H9 (cell line): ENCODE measurements at regions not wholly inside any gene's neighbourhood (a gene's known extent, or its start where the extent isn't known, plus 50 kb on each side); places are given as distances from the start of the nearest gene placed in this dataset.

ENCODE experiments used
- DNase-seq: peaks from one replicate; pipeline ENCODE4 v3.0.0-alpha.2; 2017
- H2AFZ ChIP-seq: one replicate; pipeline ENCODE4 v1.6.1; 2013; ENCODE audit warnings: mild to moderate bottlenecking, low read length, control low read depth, moderate library complexity
- H2AK5ac ChIP-seq: 2 replicates; pipeline ENCODE4 v1.6.1; 2013; ENCODE audit warnings: low read length, control low read depth, mixed read lengths; ENCODE audit not compliant: insufficient read length
- H2BK120ac ChIP-seq: one replicate; pipeline ENCODE4 v1.6.1; 2013; ENCODE audit warnings: low read depth, mild to moderate bottlenecking, low read length, control low read depth, inconsistent platforms; ENCODE audit not compliant: poor library complexity, severe bottlenecking
- H2BK12ac ChIP-seq: 2 replicates; pipeline ENCODE4 v1.6.1; 2013; ENCODE audit warnings: low read length, control low read depth, mixed read lengths, low read depth; ENCODE audit not compliant: insufficient read length
- H2BK15ac ChIP-seq: 2 replicates; pipeline ENCODE4 v1.6.1; 2013; ENCODE audit warnings: low read depth, low read length, control low read depth
- H2BK20ac ChIP-seq: one replicate; pipeline ENCODE4 v1.6.1; 2013; ENCODE audit warnings: low read depth, mild to moderate bottlenecking, low read length, control low read depth, inconsistent platforms; ENCODE audit not compliant: poor library complexity, severe bottlenecking
- H2BK5ac ChIP-seq: 2 replicates; pipeline ENCODE4 v1.6.1; 2013; ENCODE audit warnings: low read length, control low read depth, mixed read lengths; ENCODE audit not compliant: insufficient read length
- H3K14ac ChIP-seq: 2 replicates; pipeline ENCODE4 v1.6.1; 2013; ENCODE audit warnings: low read length, control low read depth; ENCODE audit not compliant: insufficient read depth
- H3K18ac ChIP-seq: 2 replicates; pipeline ENCODE4 v1.6.1; 2013; ENCODE audit warnings: low read depth, mild to moderate bottlenecking, mixed read lengths, low read length, control low read depth; ENCODE audit not compliant: insufficient read length
- H3K23ac ChIP-seq: 2 replicates; pipeline ENCODE4 v1.6.1; 2013; ENCODE audit warnings: low read length, control low read depth, mixed read lengths, low read depth; ENCODE audit not compliant: insufficient read length
- H3K23me2 ChIP-seq: 2 replicates; pipeline ENCODE4 v1.6.1; 2013; ENCODE audit warnings: low read depth, mild to moderate bottlenecking, mixed read lengths, low read length, control low read depth; ENCODE audit not compliant: insufficient read length, poor library complexity, severe bottlenecking
- H3K27ac ChIP-seq: 2 replicates; pipeline ENCODE4 v1.5.1; 2013; ENCODE audit warnings: low read length, control low read depth, mixed read lengths, low read depth; ENCODE audit not compliant: insufficient read length
- H3K27me3 ChIP-seq: 2 replicates; pipeline ENCODE4 v1.6.1; 2013; ENCODE audit warnings: low read length, control low read depth, inconsistent platforms; ENCODE audit not compliant: insufficient read depth
- H3K4ac ChIP-seq: 2 replicates; pipeline ENCODE4 v1.6.1; 2013; ENCODE audit warnings: low read depth, mild to moderate bottlenecking, control low read depth, inconsistent platforms, low read length, moderate library complexity
- H3K4me1 ChIP-seq: 2 replicates; pipeline ENCODE4 v1.6.1; 2013; ENCODE audit warnings: low read length, control low read depth, inconsistent platforms; ENCODE audit not compliant: insufficient read depth
- H3K4me2 ChIP-seq: 2 replicates; pipeline ENCODE4 v1.6.1; 2013; ENCODE audit warnings: low read length, control low read depth, mixed read lengths; ENCODE audit not compliant: insufficient read length, insufficient read depth
- H3K56ac ChIP-seq: 2 replicates; pipeline ENCODE4 v1.6.1; 2013; ENCODE audit warnings: low read depth, mild to moderate bottlenecking, mixed read lengths, low read length, control low read depth; ENCODE audit not compliant: insufficient read length
- H3K79me1 ChIP-seq: 2 replicates; pipeline ENCODE4 v1.6.1; 2013; ENCODE audit warnings: low read depth, mild to moderate bottlenecking, moderate library complexity, low read length, control low read depth, inconsistent platforms; ENCODE audit not compliant: insufficient read depth, poor library complexity, severe bottlenecking
- H3K79me2 ChIP-seq: 2 replicates; pipeline ENCODE4 v1.6.1; 2013; ENCODE audit warnings: low read length, control low read depth, inconsistent platforms; ENCODE audit not compliant: insufficient read depth
- H3K9ac ChIP-seq: 2 replicates; pipeline ENCODE4 v1.6.1; 2013; ENCODE audit warnings: low read length, control low read depth, mixed read lengths; ENCODE audit not compliant: insufficient read length; ENCODE audit errors: extremely low read depth
- H3K9me3 ChIP-seq: one replicate; pipeline ENCODE4 v1.6.1; 2013; ENCODE audit warnings: low read depth, low read length, inconsistent platforms; ENCODE audit not compliant: control insufficient read depth
- H3T11ph ChIP-seq: one replicate; pipeline ENCODE4 v1.6.1; 2013; ENCODE audit warnings: mild to moderate bottlenecking, low read length, control low read depth, inconsistent platforms
- H4K20me1 ChIP-seq: one replicate; pipeline ENCODE4 v1.6.1; 2013; ENCODE audit not compliant: control insufficient read depth, insufficient read length, insufficient read depth
- H4K5ac ChIP-seq: 2 replicates; pipeline ENCODE4 v1.6.1; 2013; ENCODE audit warnings: low read depth, mild to moderate bottlenecking, mixed read lengths, low read length, control low read depth; ENCODE audit not compliant: insufficient read length
- H4K8ac ChIP-seq: replicated peaks from 2 replicates; pipeline ENCODE4 v1.6.1; 2013; ENCODE audit warnings: low read length, control low read depth, mixed read lengths, low read depth; ENCODE audit not compliant: insufficient read length
- H4K91ac ChIP-seq: 2 replicates; pipeline ENCODE4 v1.6.1; 2013; ENCODE audit warnings: low read depth, mild to moderate bottlenecking, moderate library complexity, mixed read lengths, low read length, control low read depth; ENCODE audit not compliant: insufficient read length
- H3K27ac Mint-ChIP-seq, 3 experiments: 2 replicates in 2 of 3; 3 replicates in 1 of 3; pipeline ENCODE4 v1.8.0; 2020 to 2021; ENCODE audit warnings: mixed read lengths in 3 of 3, mild to moderate bottlenecking in 1 of 3, moderate library complexity in 1 of 3
- H3K27me3 Mint-ChIP-seq: 2 replicates; pipeline ENCODE4 v1.8.0; 2021; ENCODE audit warnings: low read depth, mild to moderate bottlenecking, moderate library complexity, mixed read lengths
- H3K36me3 Mint-ChIP-seq, 3 experiments: 2 replicates in 2 of 3; 3 replicates in 1 of 3; pipeline ENCODE4 v1.8.0; 2020 to 2021; ENCODE audit warnings: low read depth in 3 of 3, mixed read lengths in 3 of 3; ENCODE audit not compliant: insufficient read depth in 1 of 3
- H3K4me1 Mint-ChIP-seq, 2 experiments: 2 replicates each; pipeline ENCODE4 v1.8.0; 2020; ENCODE audit warnings: mixed read lengths in 2 of 2
- H3K4me3 Mint-ChIP-seq, 2 experiments: 2 replicates in 1 of 2; 3 replicates in 1 of 2; pipeline ENCODE4 v1.8.0; 2020 to 2021; ENCODE audit warnings: mild to moderate bottlenecking in 2 of 2, mixed read lengths in 2 of 2, moderate library complexity in 1 of 2
- H3K9me3 Mint-ChIP-seq, 2 experiments: 2 replicates in 1 of 2; 3 replicates in 1 of 2; pipeline ENCODE4 v1.8.0; 2020; ENCODE audit warnings: mild to moderate bottlenecking in 2 of 2, mixed read lengths in 2 of 2, moderate library complexity in 1 of 2
- WGBS: extraction: QIAGEN DNeasy Blood & Tissue Kit; methylation state at CpG from one replicate; pipeline ENCODE4 v1.1.7; 2013; ENCODE audit warnings: missing lambda C conversion rate, low lambda C conversion rate, mixed read lengths; ENCODE audit not compliant: insufficient read length; ENCODE audit errors: extremely low coverage; 5-methylcytosine and 5-hydroxymethylcytosine counted together
- TF ChIP-seq, protein P1 (sequence below): fragments of 200-600 bp; sonication (generic); conservative IDR thresholded peaks from 3 replicates; pipeline ENCODE4 v1.8.0; 2021; ENCODE audit warnings: antibody characterized with exemption, mild to moderate bottlenecking

GRCh38 chr15:97383516-97383915 is 577.0 kb upstream of the ARRDC4 start:
- no peak overlapping the region for H2AFZ ChIP-seq
- no peak overlapping the region for H3K9ac ChIP-seq
- H3K14ac ChIP-seq = no peak overlapping the region
- H3K27ac ChIP-seq = no peak overlapping the region
- no peak overlapping the region for H3K23ac ChIP-seq
- no peak overlapping the region for H3K4me2 ChIP-seq
- H4K8ac ChIP-seq = no peak overlapping the region
- WGBS = no CpG with 5 or more reads among the region's 3 CpGs
- no peak overlapping the region for H2BK5ac ChIP-seq
- H2BK120ac ChIP-seq = no peak overlapping the region
- no peak overlapping the region for H3K27ac Mint-ChIP-seq
- H2AK5ac ChIP-seq = no peak overlapping the region
- H2BK12ac ChIP-seq = no peak overlapping the region
- H3K56ac ChIP-seq = no peak overlapping the region
- H4K91ac ChIP-seq = no peak overlapping the region
- TF ChIP-seq, protein P1, sequence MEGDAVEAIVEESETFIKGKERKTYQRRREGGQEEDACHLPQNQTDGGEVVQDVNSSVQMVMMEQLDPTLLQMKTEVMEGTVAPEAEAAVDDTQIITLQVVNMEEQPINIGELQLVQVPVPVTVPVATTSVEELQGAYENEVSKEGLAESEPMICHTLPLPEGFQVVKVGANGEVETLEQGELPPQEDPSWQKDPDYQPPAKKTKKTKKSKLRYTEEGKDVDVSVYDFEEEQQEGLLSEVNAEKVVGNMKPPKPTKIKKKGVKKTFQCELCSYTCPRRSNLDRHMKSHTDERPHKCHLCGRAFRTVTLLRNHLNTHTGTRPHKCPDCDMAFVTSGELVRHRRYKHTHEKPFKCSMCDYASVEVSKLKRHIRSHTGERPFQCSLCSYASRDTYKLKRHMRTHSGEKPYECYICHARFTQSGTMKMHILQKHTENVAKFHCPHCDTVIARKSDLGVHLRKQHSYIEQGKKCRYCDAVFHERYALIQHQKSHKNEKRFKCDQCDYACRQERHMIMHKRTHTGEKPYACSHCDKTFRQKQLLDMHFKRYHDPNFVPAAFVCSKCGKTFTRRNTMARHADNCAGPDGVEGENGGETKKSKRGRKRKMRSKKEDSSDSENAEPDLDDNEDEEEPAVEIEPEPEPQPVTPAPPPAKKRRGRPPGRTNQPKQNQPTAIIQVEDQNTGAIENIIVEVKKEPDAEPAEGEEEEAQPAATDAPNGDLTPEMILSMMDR = no peak
- DNase-seq = no peak
- H3K23me2 ChIP-seq = no peaks in the 10 kb centered on the region
- H3K4me1 ChIP-seq = peaks cover 1% of the 10 kb centered on the region; the same call in 1 of the 2 replicates
- H2BK20ac ChIP-seq = no peak overlapping the region
- H3K79me1 ChIP-seq = no peaks in the 10 kb centered on the region
- H3K79me2 ChIP-seq = no peaks in the 10 kb centered on the region
- peaks cover 12% of the 10 kb centered on the region in 2 experiments for H3K4me1 Mint-ChIP-seq
- no peaks in the 10 kb centered on the region for H3K9me3 ChIP-seq
- no peaks in the 10 kb centered on the region for H3K9me3 Mint-ChIP-seq
- H3T11ph ChIP-seq = no peak overlapping the region
- H2BK15ac ChIP-seq = no peak overlapping the region
- H3K27me3 ChIP-seq = no peaks in the 10 kb centered on the region
- no peak overlapping the region for H4K5ac ChIP-seq
- H3K18ac ChIP-seq = no peak overlapping the region
- H3K4me3 Mint-ChIP-seq = no peak overlapping the region
- no peaks in the 10 kb centered on the region for H4K20me1 ChIP-seq
- H3K4ac ChIP-seq = no peak overlapping the region
- H3K36me3 Mint-ChIP-seq = no peaks in the 10 kb centered on the region
- peaks cover 2% of the 10 kb centered on the region; the same call in 1 of the 2 replicates for H3K27me3 Mint-ChIP-seq
